ENCODE measurements at regions not wholly inside any gene's neighbourhood (a gene's known extent, or its start where the extent isn't known, plus 50 kb on each side); places are given as distances from the start of the nearest gene placed in this dataset.

GRCh38 chr13:42409075-42409474, 137.1 kb downstream of the AKAP11 start:
- Histone ChIP-seq H3K4me1 (ENCODE audit: low read length) (peaks cover 71% of the 10 kb centered on the region), H4K20me1 (ENCODE audit: insufficient read depth, low read length) (no peaks in the 10 kb centered on the region), H3K79me2 (ENCODE audit: low read length) (no peaks in the 10 kb centered on the region), H2AFZ (ENCODE audit: low read depth, low read length) (no peak overlapping the region), H3K9ac (ENCODE audit: low read length) (no peak overlapping the region), H3K4me3 (ENCODE audit: low read length) (no peak overlapping the region), H3K27ac (ENCODE audit: low read length) (no peak overlapping the region), H3K4me2 (ENCODE audit: low read length) (peak overlapping the region; percentile 38), H3K36me3 (replicated peaks; ENCODE audit: low read depth, low read length) (no peaks in the 10 kb centered on the region), H3K27me3 (ENCODE audit: low read depth, low read length) (peaks cover 16% of the 10 kb centered on the region; the same call in 1 of the 2 replicates), H3K9me3 (ENCODE audit: insufficient read depth, low read length) (no peaks in the 10 kb centered on the region)
- TF ChIP-seq EZH2phosphoT487 (IDR thresholded peaks at IDR 0.05; ENCODE audit: low read depth) (no peak), CTCF (IDR thresholded peaks at IDR 0.05; ENCODE audit: low read depth, low read length) (no peak)

GRCh38 chr13:42409551-42409950, 137.6 kb downstream of the AKAP11 start:
- Histone ChIP-seq H3K9ac (ENCODE audit: low read length) (no peak overlapping the region), H3K79me2 (ENCODE audit: low read length) (no peaks in the 10 kb centered on the region), H3K4me1 (ENCODE audit: low read length) (peaks cover 72% of the 10 kb centered on the region), H3K9me3 (ENCODE audit: insufficient read depth, low read length) (no peaks in the 10 kb centered on the region), H3K27me3 (ENCODE audit: low read depth, low read length) (peaks cover 16% of the 10 kb centered on the region; the same call in 1 of the 2 replicates), H2AFZ (ENCODE audit: low read depth, low read length) (no peak overlapping the region), H3K36me3 (replicated peaks; ENCODE audit: low read depth, low read length) (no peaks in the 10 kb centered on the region), H3K27ac (ENCODE audit: low read length) (no peak overlapping the region), H3K4me3 (ENCODE audit: low read length) (no peak overlapping the region), H4K20me1 (ENCODE audit: insufficient read depth, low read length) (no peaks in the 10 kb centered on the region), H3K4me2 (ENCODE audit: low read length) (peak overlapping the region; percentile 38)
- TF ChIP-seq EZH2phosphoT487 (IDR thresholded peaks at IDR 0.05; ENCODE audit: low read depth), result no peak
- no peak for TF ChIP-seq CTCF (IDR thresholded peaks at IDR 0.05; ENCODE audit: low read depth, low read length)

GRCh38 chr13:42412812-42413483, 141.0 kb downstream of the AKAP11 start:
- peak overlapping the region; percentile 66 for H3K27ac ChIP-seq (ENCODE audit: low read length)
- no peaks in the 10 kb centered on the region for H3K36me3 ChIP-seq (replicated peaks; ENCODE audit: low read depth, low read length)
- no peaks in the 10 kb centered on the region for H3K79me2 ChIP-seq (ENCODE audit: low read length)
- peaks cover 52% of the 10 kb centered on the region for H3K4me1 ChIP-seq (ENCODE audit: low read length)
- H4K20me1 ChIP-seq (ENCODE audit: insufficient read depth, low read length), result no peaks in the 10 kb centered on the region
- H3K9me3 ChIP-seq (ENCODE audit: insufficient read depth, low read length), result no peaks in the 10 kb centered on the region
- TF ChIP-seq EZH2phosphoT487 (IDR thresholded peaks at IDR 0.05; ENCODE audit: low read depth), result 0 out of 2 replicates have a peak, but pooled peaks have one; percentile 38
- TF ChIP-seq CTCF (IDR thresholded peaks at IDR 0.05; ENCODE audit: low read depth, low read length), result no peak
- H3K4me3 ChIP-seq (ENCODE audit: low read length), result peak overlapping the region; percentile 58
- peak overlapping the region; percentile 86 for H3K4me2 ChIP-seq (ENCODE audit: low read length)
- no peak overlapping the region for H2AFZ ChIP-seq (ENCODE audit: low read depth, low read length)
- peaks cover 16% of the 10 kb centered on the region; the same call in 1 of the 2 replicates for H3K27me3 ChIP-seq (ENCODE audit: low read depth, low read length)
- H3K9ac ChIP-seq (ENCODE audit: low read length), result peak overlapping the region; percentile 6; the same call in 1 of the 2 replicates

- Histone ChIP-seq H3K36me3 (replicated peaks; ENCODE audit: low read depth, low read length) (no peaks in the 10 kb centered on the region), H4K20me1 (ENCODE audit: insufficient read depth, low read length) (no peaks in the 10 kb centered on the region), H3K4me3 (ENCODE audit: low read length) (peak overlapping the region; percentile 58; the same call in 1 of the 2 replicates), H2AFZ (ENCODE audit: low read depth, low read length) (no peak overlapping the region), H3K79me2 (ENCODE audit: low read length) (no peaks in the 10 kb centered on the region), H3K27me3 (ENCODE audit: low read depth, low read length) (peaks cover 14% of the 10 kb centered on the region; the same call in 1 of the 2 replicates), H3K9me3 (ENCODE audit: insufficient read depth, low read length) (no peaks in the 10 kb centered on the region), H3K27ac (ENCODE audit: low read length) (no peak overlapping the region), H3K4me2 (ENCODE audit: low read length) (peak overlapping the region; percentile 86), H3K4me1 (ENCODE audit: low read length) (peaks cover 47% of the 10 kb centered on the region), H3K9ac (ENCODE audit: low read length) (no peak overlapping the region)
- TF ChIP-seq CTCF (IDR thresholded peaks at IDR 0.05; ENCODE audit: low read depth, low read length) (no peak), EZH2phosphoT487 (IDR thresholded peaks at IDR 0.05; ENCODE audit: low read depth) (no peak)
Measured at GRCh38 chr13:42413484-42413815, 141.5 kb downstream of the AKAP11 start.

All from OCI-LY3 (cell line).